ENCODE measurements at regions not wholly inside any gene's neighbourhood (a gene's known extent, or its start where the extent isn't known, plus 50 kb on each side); places are given as distances from the start of the nearest gene placed in this dataset.
"Not testable (repeated sequence)": the region's sequence is repeated elsewhere in the genome, so short reads cannot be mapped to it uniquely, and the experiment has no call there.

- DNase-seq, result no peak
Observed at GRCh38 chr4:137949746-137950145, 292.4 kb downstream of the SLC7A11 start.

GRCh38 chr4:137946453-137947174, 295.5 kb downstream of the SLC7A11 start:
- DNase-seq, result no peak

- not testable (repeated sequence) for DNase-seq
Observed at GRCh38 chr4:137942815-137943214, 299.3 kb downstream of the SLC7A11 start.

- not testable (repeated sequence) for DNase-seq
Observed at GRCh38 chr4:137942015-137942515, 300.1 kb downstream of the SLC7A11 start.

- DNase-seq, result no peak
Observed at GRCh38 chr4:137934911-137935310, 307.2 kb downstream of the SLC7A11 start.

GRCh38 chr4:137934046-137934445, 308.1 kb downstream of the SLC7A11 start:
- DNase-seq, result no peak

- DNase-seq, result no peak
Observed at GRCh38 chr4:137927972-137928371, 314.2 kb downstream of the SLC7A11 start.

- no peak for DNase-seq
Observed at GRCh38 chr4:137923494-137923893, 318.7 kb downstream of the SLC7A11 start.

GRCh38 chr4:137922721-137923120, 319.4 kb downstream of the SLC7A11 start:
- DNase-seq, result no peak

GRCh38 chr4:137909529-137910309, 332.4 kb downstream of the SLC7A11 start:
- DNase-seq, result no peak

GRCh38 chr4:137905930-137906329, 336.2 kb downstream of the SLC7A11 start:
- DNase-seq, result no peak

GRCh38 chr4:137901114-137901513, 341.0 kb downstream of the SLC7A11 start:
- no peak for DNase-seq

- DNase-seq, result no peak
Observed at GRCh38 chr4:137896221-137896737, 345.9 kb downstream of the SLC7A11 start.

- DNase-seq, result not testable (repeated sequence)
Observed at GRCh38 chr4:137895515-137895914, 346.6 kb downstream of the SLC7A11 start.

GRCh38 chr4:137892134-137892533, 350.0 kb downstream of the SLC7A11 start:
- DNase-seq, result no peak

- no peak for DNase-seq
Observed at GRCh38 chr4:137890812-137891211, 351.3 kb downstream of the SLC7A11 start.

- no peak for DNase-seq
Observed at GRCh38 chr4:137881641-137882040, 349.3 kb upstream of the PCDH18 start.

GRCh38 chr4:137868067-137868466, 335.8 kb upstream of the PCDH18 start:
- DNase-seq, result not testable (repeated sequence)

GRCh38 chr4:137866671-137867070, 334.4 kb upstream of the PCDH18 start:
- DNase-seq, result no peak

- no peak for DNase-seq
Observed at GRCh38 chr4:137861682-137862081, 329.4 kb upstream of the PCDH18 start.

GRCh38 chr4:137853424-137853823, 321.1 kb upstream of the PCDH18 start:
- no peak for DNase-seq

- DNase-seq, result no peak
Observed at GRCh38 chr4:137852326-137852725, 320.0 kb upstream of the PCDH18 start.

- no peak for DNase-seq
Observed at GRCh38 chr4:137851435-137851834, 319.1 kb upstream of the PCDH18 start.

- not testable (repeated sequence) for DNase-seq
Observed at GRCh38 chr4:137827945-137828344, 295.7 kb upstream of the PCDH18 start.
